SK-N-SH (cell line): ENCODE measurements at regions not wholly inside any gene's neighbourhood (a gene's known extent, or its start where the extent isn't known, plus 50 kb on each side); places are given as distances from the start of the nearest gene placed in this dataset.

Experiments used
- CTCF ChIA-PET: fragments of 300-600, 350-600 bp; formaldehyde crosslinking; extraction: SDS; loops from one replicate; lab custom pipeline; 2021; lab: Yijun Ruan, JAX
- POLR2A ChIA-PET: fragments of 350-600 bp; sonication (Branson Sonifier 250); formaldehyde crosslinking; extraction: SDS; loops from one replicate; lab custom pipeline; 2020; ENCODE audit warnings: antibody characterized with exemption, inconsistent platforms; lab: Yijun Ruan, JAX
- DNase-seq: peaks from one replicate; pipeline ENCODE4 v3.0.0; 2012
- H2AFZ ChIP-seq: fragments of 200-600 bp; sonication (generic); 2 replicates; pipeline ENCODE4 v1.8.1; 2016; ENCODE audit warnings: antibody characterized with exemption, mild to moderate bottlenecking, low read depth
- H3F3A ChIP-seq: fragments of 200-600 bp; sonication (generic); replicated peaks from 2 replicates; pipeline ENCODE3; 2016; ENCODE audit warnings: antibody characterized with exemption, mild to moderate bottlenecking; ENCODE audit not compliant: insufficient read depth
- H3K27ac ChIP-seq, 2 experiments: fragments of 200-500 bp in 1 of 2; fragments of 200-600 bp in 1 of 2; sonication (Bioruptor generic) in 1 of 2; sonication (generic), shearing (Covaris generic) in 1 of 2; 2 replicates each; pipeline versions ENCODE4 v1.5.1 to v1.6.1; 2014 to 2016; ENCODE audit warnings: low read depth in 2 of 2, inconsistent platforms in 1 of 2, low read length in 1 of 2, mild to moderate bottlenecking in 1 of 2, mixed read lengths in 1 of 2
- H3K27me3 ChIP-seq: fragments of 200-600 bp; sonication (generic), shearing (Covaris generic); 2 replicates; pipeline ENCODE4 v1.6.1; 2016; ENCODE audit warnings: mixed run types; ENCODE audit not compliant: insufficient read depth
- H3K36me3 ChIP-seq, 2 experiments: fragments of 200-500 bp in 1 of 2; fragments of 200-600 bp in 1 of 2; sonication (Bioruptor generic) in 1 of 2; sonication (generic) in 1 of 2; replicated peaks in 1 of 2; 2 replicates each; pipeline versions ENCODE3 to v1.5.1; 2014 to 2016; ENCODE audit warnings: low read length in 1 of 2, mild to moderate bottlenecking in 1 of 2; ENCODE audit not compliant: insufficient read depth in 2 of 2, control insufficient read depth in 1 of 2
- H3K4me1 ChIP-seq, 2 experiments: fragments of 200-500 bp in 1 of 2; fragments of 200-600 bp in 1 of 2; sonication (Bioruptor generic) in 1 of 2; sonication (generic), shearing (Covaris generic) in 1 of 2; 2 replicates each; pipeline versions ENCODE4 v1.5.1 to v1.6.1; 2014 to 2016; ENCODE audit warnings: low read depth in 1 of 2, low read length in 1 of 2, mixed run types in 1 of 2; ENCODE audit not compliant: insufficient read depth in 2 of 2, control insufficient read depth in 1 of 2
- H3K4me2 ChIP-seq: fragments of 200-600 bp; sonication (generic), shearing (Covaris generic); 2 replicates; pipeline ENCODE4 v1.6.1; 2017; ENCODE audit warnings: mixed run types
- H3K4me3 ChIP-seq, 2 experiments: fragments of 200-500 bp in 1 of 2; fragments of 200-600 bp in 1 of 2; sonication (Bioruptor generic) in 1 of 2; sonication (generic), shearing (Covaris generic) in 1 of 2; 2 replicates each; pipeline versions ENCODE4 v1.5.1 to v1.8.1; 2014 to 2016; ENCODE audit warnings: low read depth in 2 of 2, inconsistent platforms in 1 of 2, low read length in 1 of 2, mild to moderate bottlenecking in 1 of 2, mixed read lengths in 1 of 2, moderate library complexity in 1 of 2
- H3K79me2 ChIP-seq: fragments of 200-600 bp; sonication (generic); 2 replicates; pipeline ENCODE4 v1.8.1; 2017; ENCODE audit warnings: mild to moderate bottlenecking; ENCODE audit not compliant: insufficient read depth
- H3K9ac ChIP-seq: fragments of 200-600 bp; sonication (generic); 2 replicates; pipeline ENCODE4 v1.6.1; 2017; ENCODE audit warnings: mixed run types
- H3K9me2 ChIP-seq: fragments of 200-600 bp; sonication (generic); 2 replicates; pipeline ENCODE4 v1.6.1; 2017; ENCODE audit warnings: mixed run types
- H3K9me3 ChIP-seq: fragments of 200-600 bp; sonication (generic); 2 replicates; pipeline ENCODE4 v1.6.1; 2017; ENCODE audit warnings: mixed run types, mild to moderate bottlenecking, moderate library complexity
- H4K20me1 ChIP-seq: fragments of 200-600 bp; sonication (generic); 2 replicates; pipeline ENCODE4 v1.6.1; 2017; ENCODE audit warnings: mild to moderate bottlenecking, mixed run types; ENCODE audit not compliant: insufficient read depth
- FOXJ3 ChIP-seq: sonication (generic); formaldehyde crosslinking; IDR thresholded peaks from 2 replicates; pipeline ENCODE4 v1.5.1; 2020; ENCODE audit warnings: mild to moderate bottlenecking, missing genetic modification reagents
- FOXM1 ChIP-seq: IDR thresholded peaks from 2 replicates; pipeline ENCODE4 v1.4.0; 2012; ENCODE audit warnings: low read depth, mild to moderate bottlenecking
- GATA2 ChIP-seq: sonication (generic); formaldehyde crosslinking; IDR thresholded peaks from 2 replicates; pipeline ENCODE4 v1.5.0; 2020; ENCODE audit warnings: mild to moderate bottlenecking, missing genetic modification reagents
- RAD21 ChIP-seq: IDR thresholded peaks from 2 replicates; pipeline ENCODE4 v1.6.1; 2012; ENCODE audit warnings: mild to moderate bottlenecking, low read length
- REST ChIP-seq: IDR thresholded peaks from 2 replicates; pipeline ENCODE4 v1.6.1; 2012; ENCODE audit warnings: mild to moderate bottlenecking, low read depth, low read length, moderate library complexity
- RFX5 ChIP-seq: IDR thresholded peaks from 2 replicates; pipeline ENCODE4 v1.6.1; 2012; ENCODE audit warnings: mild to moderate bottlenecking, improper control_type of control experiment, low read length
- SMC3 ChIP-seq: IDR thresholded peaks from 2 replicates; pipeline ENCODE4 v1.6.1; 2012; ENCODE audit warnings: low read depth, low read length, improper control_type of control experiment
- TCF12 ChIP-seq: IDR thresholded peaks from 2 replicates; pipeline ENCODE4 v1.4.0; 2012
- USF2 ChIP-seq: fragments of 150-350 bp; IDR thresholded peaks from 2 replicates; pipeline ENCODE4 v1.6.1; 2017; ENCODE audit warnings: antibody characterized with exemption, low read length, low read depth, borderline replicate concordance
- YY1 ChIP-seq: IDR thresholded peaks from 2 replicates; pipeline ENCODE4 v1.4.0; 2012; ENCODE audit warnings: low read depth, mild to moderate bottlenecking
- WGBS: methylation state at CpG from one replicate; pipeline ENCODE4 v1.1.6; 2017; ENCODE audit warnings: low lambda C conversion rate; 5-methylcytosine and 5-hydroxymethylcytosine counted together

GRCh38 chr13:65532231-65532630 lies 1697.9 kb downstream of the PCDH9 start:
- Histone ChIP-seq H3K79me2 (no peaks in the 10 kb centered on the region), H3K4me1 (no peaks in the 10 kb centered on the region; a peak in 2 of 4 replicates), H4K20me1 (no peaks in the 10 kb centered on the region), H3F3A (peaks cover 3% of the 10 kb centered on the region), H3K9me3 (no peaks in the 10 kb centered on the region), H3K4me2 (no peak overlapping the region), H3K9ac (no peak overlapping the region), H3K27me3 (no peaks in the 10 kb centered on the region), H2AFZ (no peak overlapping the region), H3K9me2 (peaks cover under 1% of the 10 kb centered on the region; the same call in 1 of the 2 replicates), H3K36me3 (no peaks in the 10 kb centered on the region), H3K27ac (no peak overlapping the region), H3K4me3 (no peak overlapping the region)
- CTCF ChIA-PET, result no interaction called here
- 92% methylated on average over 4 of the region's 4 CpGs for WGBS
- POLR2A ChIA-PET, result no interaction called here
- TF ChIP-seq YY1, result no peak
- no peak for TF ChIP-seq TCF12
- TF ChIP-seq FOXM1, result no peak
- TF ChIP-seq USF2, result no peak
- no peak for DNase-seq

GRCh38 chr13:65530688-65531087 lies 1699.4 kb downstream of the PCDH9 start:
- no peaks in the 10 kb centered on the region for H4K20me1 ChIP-seq

More at GRCh38 chr13:65530688-65531087, 1699.4 kb downstream of the PCDH9 start:
- peaks cover 3% of the 10 kb centered on the region for H3F3A ChIP-seq
- 59% methylated on average over 2 of the region's 2 CpGs for whole genome bisulfite sequencing
- no peaks in the 10 kb centered on the region; a peak in 2 of 4 replicates for H3K4me1 ChIP-seq
- peak overlapping the region; percentile 28; the same call in 1 of the 2 replicates for H3K4me2 ChIP-seq
- CTCF ChIA-PET, result no interaction called here
- no peak overlapping the region for H3K9ac ChIP-seq
- H3K79me2 ChIP-seq, result no peaks in the 10 kb centered on the region
- H3K27ac ChIP-seq, result peak overlapping the region in 1 of 2 experiments; percentile 39; a peak in 1 of 4 replicates
- DNase-seq, result no peak
- no peaks in the 10 kb centered on the region for H3K36me3 ChIP-seq
- TF ChIP-seq REST, result no peak
- no peak for TF ChIP-seq SMC3
- TF ChIP-seq FOXJ3, result no peak
- no peak for TF ChIP-seq GATA2 (CRISPR knock-in tag)
- no peak for TF ChIP-seq FOXM1
- TF ChIP-seq RAD21, result no peak
- TF ChIP-seq RFX5, result no peak
- no peak for TF ChIP-seq USF2
- H2AFZ ChIP-seq, result peak overlapping the region; percentile 42; the same call in 1 of the 2 replicates
- H3K9me3 ChIP-seq, result no peaks in the 10 kb centered on the region
- H3K27me3 ChIP-seq, result no peaks in the 10 kb centered on the region
- H3K9me2 ChIP-seq, result no peaks in the 10 kb centered on the region; the same call in 1 of the 2 replicates
- POLR2A ChIA-PET, result no interaction called here
- H3K4me3 ChIP-seq, result no peak overlapping the region
